Natural killer cell (primary cell): ENCODE measurements at regions not wholly inside any gene's neighbourhood (a gene's known extent, or its start where the extent isn't known, plus 50 kb on each side); places are given as distances from the start of the nearest gene placed in this dataset.

Experiments
- ATAC-seq, 3 donors: fragments of 150-1000 bp in 2 of 3; fragments of 200-7000 bp in 1 of 3; cut with Tn5 transposase; 1 replicate in 1 of 3; 2 replicates in 2 of 3; pipeline ENCODE4 v1.10.0; 2021; ENCODE audit warnings: mild to moderate bottlenecking in 2 of 3, moderate library complexity in 2 of 3
- DNase-seq, 2 donors: peaks; one replicate each; pipeline versions ENCODE4 v3.0.0 to v3.0.0-alpha.2; 2013 to 2021; ENCODE audit warnings: mixed read lengths in 1 of 2
- H3K27ac ChIP-seq: one replicate; pipeline ENCODE4 v1.5.1; 2013; ENCODE audit warnings: mild to moderate bottlenecking, low read length
- H3K27me3 ChIP-seq: one replicate; pipeline ENCODE4 v1.6.1; 2013; ENCODE audit warnings: low read length; ENCODE audit not compliant: control insufficient read depth, insufficient read depth
- H3K36me3 ChIP-seq: one replicate; pipeline ENCODE4 v1.6.1; 2013; ENCODE audit warnings: low read length; ENCODE audit not compliant: control insufficient read depth, insufficient read depth
- H3K4me1 ChIP-seq: one replicate; pipeline ENCODE4 v1.6.1; 2013; ENCODE audit warnings: low read length; ENCODE audit not compliant: control insufficient read depth, insufficient read depth
- H3K4me3 ChIP-seq: one replicate; pipeline ENCODE4 v1.5.1; 2013; ENCODE audit warnings: low read length
- H3K9me3 ChIP-seq: one replicate; pipeline ENCODE4 v1.6.1; 2013; ENCODE audit warnings: low read length; ENCODE audit not compliant: control insufficient read depth, insufficient read depth
- H3K27ac Mint-ChIP-seq, 2 donors: one replicate each; pipeline ENCODE4 v1.8.0; 2022; ENCODE audit warnings: mild to moderate bottlenecking in 2 of 2, mixed read lengths in 2 of 2, moderate library complexity in 1 of 2
- H3K27me3 Mint-ChIP-seq, 2 donors: one replicate each; pipeline ENCODE4 v1.8.0; 2022; ENCODE audit warnings: low read depth in 2 of 2, mixed read lengths in 2 of 2
- H3K36me3 Mint-ChIP-seq: one replicate; pipeline ENCODE4 v1.8.0; 2022; ENCODE audit warnings: mixed read lengths
- H3K4me1 Mint-ChIP-seq, 2 donors: one replicate each; pipeline ENCODE4 v1.8.0; 2022; ENCODE audit warnings: mixed read lengths in 2 of 2
- H3K4me3 Mint-ChIP-seq: one replicate; pipeline ENCODE4 v1.8.0; 2022; ENCODE audit warnings: mild to moderate bottlenecking, moderate library complexity, mixed read lengths
- H3K9me3 Mint-ChIP-seq, 2 donors: one replicate each; pipeline ENCODE4 v1.8.0; 2022; ENCODE audit warnings: mixed read lengths in 2 of 2
- CTCF ChIP-seq: fragments of 200-600 bp; IDR thresholded peaks from one replicate; pipeline ENCODE4 v1.8.0; 2022; ENCODE audit warnings: antibody characterized with exemption
- WGBS: methylation state at CpG from one replicate; pipeline ENCODE4 v1.1.7; 2013; ENCODE audit warnings: missing lambda C conversion rate; ENCODE audit not compliant: insufficient coverage; 5-methylcytosine and 5-hydroxymethylcytosine counted together
- intact Hi-C: fragments of 100-400 bp; cut with micrococcal nuclease; formaldehyde crosslinking; loops from one replicate; pipeline ENCODE4 v1.14.2; 2022

DNA sequence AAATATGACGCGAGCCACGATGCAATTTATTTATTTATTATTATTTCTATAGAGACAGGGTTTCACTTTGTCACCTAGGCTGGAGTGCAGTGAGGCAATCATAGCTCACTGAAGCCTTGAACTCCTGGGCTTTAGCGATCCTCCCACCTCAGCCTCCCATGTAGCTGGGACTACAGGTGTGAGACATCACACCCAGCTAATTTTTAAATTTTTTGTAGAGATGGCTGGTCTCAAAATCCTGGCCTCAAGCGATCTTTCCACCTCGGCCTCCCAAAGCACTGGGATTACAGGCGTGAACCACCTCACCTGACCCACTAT is 63.6 kb downstream of the IRF2BP2 start:
- intact Hi-C loops = no loop called here
- no peak overlapping the region for H3K4me3 ChIP-seq
- DNase-seq (no peak), ATAC-seq (no peak)
- no peak for TF ChIP-seq CTCF
- no peaks in the 10 kb centered on the region for H3K27me3 ChIP-seq
- peaks cover 6 to 20% of the 10 kb centered on the region in 2 donors for H3K27me3 Mint-ChIP-seq
- H3K9me3 Mint-ChIP-seq = no peaks in the 10 kb centered on the region
- H3K9me3 ChIP-seq = no peaks in the 10 kb centered on the region
- no peaks in the 10 kb centered on the region for H3K4me1 Mint-ChIP-seq
- H3K4me3 Mint-ChIP-seq = no peak overlapping the region
- no peaks in the 10 kb centered on the region for H3K4me1 ChIP-seq
- no peak overlapping the region for H3K27ac ChIP-seq
- no peaks in the 10 kb centered on the region for H3K36me3 Mint-ChIP-seq
- WGBS = 89% methylated on average over 4 of the region's 7 CpGs
- no peaks in the 10 kb centered on the region for H3K36me3 ChIP-seq
- H3K27ac Mint-ChIP-seq = no peak overlapping the region

DNA sequence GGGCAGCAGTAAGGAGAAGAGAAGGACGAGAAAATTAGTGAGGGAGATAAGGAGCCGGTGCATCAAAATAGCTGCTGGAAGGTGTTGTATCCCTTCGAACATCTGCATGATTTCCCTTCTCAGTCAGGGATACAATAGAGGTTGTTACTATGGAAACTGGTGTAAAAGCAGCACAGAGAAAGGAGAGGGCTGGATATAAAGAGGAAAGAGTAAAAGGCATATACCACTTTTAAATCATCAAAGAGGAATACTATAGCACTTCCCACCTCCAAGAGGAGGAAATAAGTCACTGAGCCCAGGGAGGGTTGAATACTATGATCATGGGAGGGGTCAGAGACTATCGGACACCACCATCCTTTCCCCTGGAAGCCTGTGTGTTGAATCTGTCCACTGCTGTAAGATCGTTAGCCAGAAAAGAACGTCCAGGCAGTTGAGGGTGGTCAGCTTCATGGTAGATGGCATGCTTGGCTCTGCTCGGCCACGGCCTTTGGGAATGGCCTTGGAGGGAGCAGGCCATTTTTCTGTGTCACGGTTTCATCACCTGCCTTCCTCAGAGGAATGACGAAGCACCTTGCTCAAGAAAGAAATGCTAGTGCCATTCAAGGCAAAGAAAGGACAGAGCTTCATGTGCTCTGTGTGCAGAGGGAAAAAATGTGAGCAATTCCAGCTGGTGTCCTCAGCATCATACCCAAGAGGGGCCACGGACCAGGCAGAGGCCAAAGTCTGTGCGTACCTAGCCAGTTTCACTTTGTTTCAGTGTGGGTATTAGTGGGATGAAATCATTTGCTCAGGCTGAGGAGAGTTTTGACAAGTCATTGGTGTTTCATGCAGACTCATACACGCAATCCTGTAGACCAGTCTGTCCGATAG is 64.2 kb downstream of the IRF2BP2 start:
- Mint-ChIP-seq H3K27me3 (peaks cover 6 to 20% of the 10 kb centered on the region in 2 donors), H3K36me3 (no peaks in the 10 kb centered on the region), H3K27ac (no peak overlapping the region), H3K4me3 (no peak overlapping the region), H3K4me1 (no peaks in the 10 kb centered on the region), H3K9me3 (no peaks in the 10 kb centered on the region)
- H3K4me1 ChIP-seq = no peaks in the 10 kb centered on the region
- no peaks in the 10 kb centered on the region for H3K9me3 ChIP-seq
- ATAC-seq = no peak
- no peaks in the 10 kb centered on the region for H3K27me3 ChIP-seq
- H3K4me3 ChIP-seq = no peak overlapping the region
- 93% methylated on average over 14 of the region's 14 CpGs for whole genome bisulfite sequencing
- TF ChIP-seq CTCF = no peak
- intact Hi-C loops = no loop called here
- no peak for DNase-seq
- no peaks in the 10 kb centered on the region for H3K36me3 ChIP-seq
- no peak overlapping the region for H3K27ac ChIP-seq

GRCh38 chr1:234544087-234544579 is 65.2 kb upstream of the TARBP1 start:
- H3K27me3 Mint-ChIP-seq = peaks cover 8 to 20% of the 10 kb centered on the region in 2 donors
- Histone ChIP-seq H3K27me3 (no peaks in the 10 kb centered on the region), H3K36me3 (no peaks in the 10 kb centered on the region), H3K4me1 (no peaks in the 10 kb centered on the region), H3K27ac (no peak overlapping the region), H3K9me3 (no peaks in the 10 kb centered on the region), H3K4me3 (no peak overlapping the region)
- no peak overlapping the region for H3K4me3 Mint-ChIP-seq
- no peaks in the 10 kb centered on the region for H3K9me3 Mint-ChIP-seq
- H3K27ac Mint-ChIP-seq = no peak overlapping the region
- ATAC-seq (no peak), DNase-seq (peak in 1 of 2 donors; percentile 76)
- H3K36me3 Mint-ChIP-seq = no peaks in the 10 kb centered on the region
- intact Hi-C loops = no loop called here
- no peaks in the 10 kb centered on the region for H3K4me1 Mint-ChIP-seq
- 42% methylated on average over 6 of the region's 6 CpGs for WGBS
- TF ChIP-seq CTCF = no peak
